Sigmoid colon (tissue), 4 donors: ENCODE measurements at regions not wholly inside any gene's neighbourhood (a gene's known extent, or its start where the extent isn't known, plus 50 kb on each side); places are given as distances from the start of the nearest gene placed in this dataset.

Source experiments
- CTCF ChIP-seq, 4 experiments: fragments of 450-650 bp in 3 of 4; fragments of 200-600 bp in 1 of 4; IDR thresholded peaks; one replicate each; pipeline ENCODE4 v1.5.1; 2016 to 2019; ENCODE audit warnings: antibody characterized with exemption in 4 of 4, mild to moderate bottlenecking in 3 of 4, moderate library complexity in 2 of 4
- EP300 ChIP-seq, 4 donors: sonication (generic); formaldehyde crosslinking; IDR thresholded peaks; one replicate each; pipeline ENCODE4 v1.6.1; 2017; ENCODE audit warnings: antibody characterized with exemption in 4 of 4
- POLR2A ChIP-seq, 2 donors: fragments of 450-650 bp; IDR thresholded peaks; one replicate each; pipeline ENCODE4 v1.6.1; 2016; ENCODE audit warnings: antibody characterized with exemption in 2 of 2, mild to moderate bottlenecking in 2 of 2, moderate library complexity in 2 of 2

- TF ChIP-seq CTCF (IDR thresholded peaks at IDR 0.05): no peak
- TF ChIP-seq EP300 (IDR thresholded peaks at IDR 0.05): no peak
- no peak for TF ChIP-seq POLR2A (IDR thresholded peaks at IDR 0.05)
Measured at GRCh38 chr12:114749065-114749464, 65.1 kb upstream of the TBX3 start.
